ENCODE measurements at regions not wholly inside any gene's neighbourhood (a gene's known extent, or its start where the extent isn't known, plus 50 kb on each side); places are given as distances from the start of the nearest gene placed in this dataset.

GRCh38 chr11:72514331-72514730 lies 80.0 kb upstream of the CLPB start:
- TF ChIP-seq CTCF (IDR thresholded peaks at IDR 0.05): no peak
- TF ChIP-seq POLR2AphosphoS5 (IDR thresholded peaks at IDR 0.05): no peak
- TF ChIP-seq POLR2A (IDR thresholded peaks at IDR 0.05): no peak
